ENCODE measurements at regions not wholly inside any gene's neighbourhood (a gene's known extent, or its start where the extent isn't known, plus 50 kb on each side); places are given as distances from the start of the nearest gene placed in this dataset.

GRCh38 chr20:57918551-57918950 is 208.7 kb upstream of the PMEPA1 start:
- no peak for TF ChIP-seq CTCF (IDR thresholded peaks at IDR 0.05)
- TF ChIP-seq POLR2A (IDR thresholded peaks at IDR 0.05), result no peak
